ENCODE measurements at regions not wholly inside any gene's neighbourhood (a gene's known extent, or its start where the extent isn't known, plus 50 kb on each side); places are given as distances from the start of the nearest gene placed in this dataset.

DNA sequence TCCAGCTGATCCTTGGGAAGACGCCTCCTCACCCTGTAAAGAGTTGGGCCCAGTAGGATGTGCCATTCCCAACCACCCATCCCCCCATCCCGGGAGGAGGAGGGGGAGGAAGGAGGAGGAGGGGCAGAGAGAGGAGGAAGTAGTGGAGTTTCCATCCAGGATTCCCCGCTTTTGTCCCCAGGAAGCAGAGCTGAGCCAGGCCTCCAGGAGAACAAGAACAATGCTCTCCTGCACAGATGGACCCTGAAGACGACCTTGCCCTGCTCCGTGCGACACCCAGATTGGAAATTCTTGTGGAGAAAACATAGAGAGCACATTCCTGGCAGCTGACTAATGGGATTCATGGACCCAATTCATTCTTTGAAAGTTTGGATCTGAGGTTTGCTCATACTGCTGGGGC is 132.3 kb upstream of the CRY1 start:
- no peak for DNase-seq (ENCODE audit: low spot score)

GRCh38 chr12:107226126-107226525 is 132.8 kb upstream of the CRY1 start:
- no peak for DNase-seq (ENCODE audit: low spot score)

DNA sequence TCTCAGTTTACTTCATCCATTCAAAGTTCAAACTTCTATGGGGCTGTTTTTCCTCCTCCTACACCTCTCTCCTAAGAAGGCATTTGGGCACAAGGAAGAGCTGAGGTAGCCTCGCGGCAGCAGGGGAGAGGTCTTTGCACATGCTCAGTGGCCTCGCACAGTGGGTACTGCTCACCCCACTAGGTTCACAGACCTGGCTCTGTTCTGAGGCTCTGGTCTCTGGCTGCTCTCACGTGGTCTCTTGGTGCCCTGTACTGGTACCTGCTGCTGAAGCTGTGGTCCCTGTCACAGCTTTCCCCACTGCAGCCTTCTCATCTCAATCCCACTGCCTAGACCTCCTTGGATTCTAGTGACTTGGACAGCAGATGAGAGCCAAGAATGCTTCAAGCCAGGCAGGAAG is 134.7 kb upstream of the CRY1 start:
- DNase-seq (ENCODE audit: low spot score), result no peak

- no peak for DNase-seq (ENCODE audit: low spot score)
Observed at GRCh38 chr12:107229827-107230226, 136.5 kb upstream of the CRY1 start.

DNA sequence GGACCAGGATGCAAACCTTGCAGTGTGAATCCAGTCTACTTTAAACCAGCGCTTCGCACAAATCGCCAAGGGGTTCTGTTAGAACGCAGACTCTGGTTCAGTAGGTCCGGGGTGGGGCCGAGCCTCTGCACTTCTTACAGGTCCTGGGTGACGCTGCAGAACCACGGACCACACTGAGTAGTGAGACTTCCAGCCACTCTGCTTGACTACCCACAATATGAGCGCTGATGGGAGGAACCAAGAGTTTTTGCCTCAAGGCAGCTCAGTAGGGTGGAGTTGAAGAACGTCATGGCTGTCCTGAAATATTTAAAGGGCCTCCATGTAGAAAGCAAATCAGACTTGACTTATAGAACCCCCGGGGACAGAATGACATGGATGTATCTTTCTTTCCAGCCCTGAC is 138.0 kb upstream of the CRY1 start:
- no peak for DNase-seq (ENCODE audit: low spot score)

DNA sequence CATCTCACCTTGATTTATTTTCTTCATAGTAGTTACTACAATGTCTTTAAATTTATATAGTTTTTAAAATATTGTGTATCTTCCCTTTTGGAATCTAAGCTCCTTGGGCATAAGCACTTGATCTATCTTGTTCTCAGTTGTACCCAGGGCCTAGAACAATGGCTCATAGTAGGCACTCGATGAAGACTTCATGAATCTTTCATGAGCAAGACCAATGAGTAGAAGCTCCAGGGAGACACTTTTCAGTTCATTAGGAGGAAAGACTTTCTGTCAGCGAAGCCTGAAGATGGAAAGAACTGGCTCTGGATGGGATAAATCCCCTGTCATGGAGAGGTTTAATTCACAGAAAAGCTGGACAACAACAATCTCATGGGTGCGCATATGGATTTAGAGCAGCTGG is 140.2 kb upstream of the CRY1 start:
- no peak for DNase-seq (ENCODE audit: low spot score)

DNA sequence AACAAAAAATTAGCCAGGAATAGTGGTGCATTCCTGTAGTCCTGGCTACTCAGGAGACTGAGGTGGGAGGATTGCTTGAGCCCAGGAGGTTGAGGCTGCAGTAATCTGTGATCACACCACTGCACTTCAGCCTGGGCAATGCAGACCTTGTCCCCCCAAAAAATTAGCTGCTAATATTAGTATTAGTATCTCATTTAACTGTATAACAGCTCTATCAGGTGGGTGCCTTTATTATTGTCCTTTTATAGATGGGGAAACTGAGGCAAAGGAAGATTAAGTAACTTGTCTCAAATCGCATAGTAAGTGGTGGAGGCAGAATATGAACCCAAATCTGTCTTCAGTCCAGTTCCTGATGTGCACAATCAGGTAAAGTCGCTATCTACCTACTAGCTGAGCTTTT is 142.3 kb upstream of the CRY1 start:
- DNase-seq (ENCODE audit: low spot score), result no peak

DNA sequence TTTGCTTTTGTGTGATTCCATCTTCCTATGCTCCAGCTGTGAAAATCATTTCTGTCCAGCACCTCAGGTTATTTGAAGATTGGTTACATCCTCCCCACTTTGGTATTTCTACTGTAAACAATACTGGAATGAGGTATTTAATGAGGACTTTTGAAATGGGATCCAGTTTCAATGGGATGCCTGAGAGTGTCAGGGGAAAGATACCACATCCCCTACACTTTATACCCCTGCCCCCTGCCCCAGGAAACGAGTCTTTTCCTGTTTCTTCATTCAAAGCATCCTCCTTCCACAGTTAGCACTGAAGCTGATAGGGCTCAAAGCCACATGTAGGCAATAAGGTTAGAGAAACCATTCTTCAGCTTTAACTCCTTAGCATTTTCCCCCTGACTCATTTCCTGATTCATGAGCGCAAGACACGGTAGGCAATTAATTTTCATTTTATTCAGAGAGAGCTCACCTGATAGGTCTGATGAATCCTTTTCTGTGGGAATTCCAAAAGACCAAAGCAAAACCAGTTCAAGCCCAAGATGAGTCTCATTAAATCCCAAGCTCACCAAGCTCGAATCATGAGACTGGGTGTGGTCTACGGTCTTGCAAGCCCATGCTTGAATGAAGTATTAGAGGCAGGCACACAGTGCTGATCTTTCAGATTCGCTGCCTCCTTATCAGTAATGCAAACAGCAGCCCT is 143.6 kb upstream of the CRY1 start:
- DNase-seq (ENCODE audit: low spot score), result no peak

DNA sequence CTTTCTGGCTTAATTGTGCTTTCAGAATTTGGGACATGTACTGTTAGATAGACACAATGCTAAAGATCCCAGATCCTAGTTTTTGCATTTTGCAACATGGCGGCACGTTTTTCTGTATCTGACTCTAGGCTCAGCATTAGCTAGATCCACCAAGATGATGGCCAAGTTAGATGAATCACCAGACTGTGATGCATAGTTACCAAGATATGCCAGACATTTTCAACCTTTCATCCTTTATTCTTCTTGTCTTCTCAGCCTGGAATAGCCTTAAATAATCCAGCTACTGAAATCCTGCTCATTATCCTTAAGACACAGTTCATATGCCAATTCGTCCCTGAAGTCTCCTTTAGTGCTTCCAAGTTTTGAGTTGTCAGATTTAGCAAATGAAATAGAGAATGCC is 144.9 kb upstream of the CRY1 start:
- no peak for DNase-seq (ENCODE audit: low spot score)

DNA sequence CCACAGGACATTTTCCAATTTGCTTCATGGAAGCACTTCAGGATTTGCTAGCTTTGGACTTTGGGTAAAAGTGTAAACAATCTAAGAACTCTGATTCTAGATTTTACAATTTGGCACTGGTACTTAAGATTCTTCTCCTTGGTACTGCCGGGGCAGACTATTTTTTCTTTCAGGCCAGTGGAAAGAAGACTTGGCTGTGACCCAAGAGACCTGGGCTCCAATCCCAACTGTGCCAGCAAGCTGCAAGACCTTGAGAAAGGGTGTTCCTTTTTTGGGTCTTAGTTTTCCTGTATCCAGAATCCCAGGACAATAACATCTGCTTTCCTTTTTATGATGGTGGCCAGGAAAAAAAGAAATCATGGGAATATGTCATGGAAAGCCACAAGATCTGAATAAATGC is 148.1 kb upstream of the CRY1 start:
- DNase-seq (ENCODE audit: low spot score), result peak; percentile 14

DNA sequence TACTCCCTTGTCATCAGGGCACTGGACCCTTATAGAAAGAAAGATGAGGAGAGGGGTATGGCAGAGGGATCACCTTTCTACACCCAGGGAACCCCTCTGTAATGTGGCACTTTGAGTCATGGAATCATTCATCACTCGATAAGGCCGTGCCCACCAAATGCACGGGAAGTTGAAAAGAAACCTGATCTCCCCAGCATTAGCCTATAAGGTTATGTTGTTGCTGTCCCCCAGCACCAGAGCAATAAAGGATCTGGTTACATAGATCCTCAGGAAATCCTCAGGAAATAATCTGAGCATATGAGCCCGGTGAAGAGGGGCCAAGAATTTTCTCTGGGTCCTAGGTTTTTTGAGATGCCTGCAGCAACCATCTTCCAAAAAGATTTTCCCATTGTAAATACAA is 148.8 kb upstream of the CRY1 start:
- DNase-seq (ENCODE audit: low spot score), result no peak

DNA sequence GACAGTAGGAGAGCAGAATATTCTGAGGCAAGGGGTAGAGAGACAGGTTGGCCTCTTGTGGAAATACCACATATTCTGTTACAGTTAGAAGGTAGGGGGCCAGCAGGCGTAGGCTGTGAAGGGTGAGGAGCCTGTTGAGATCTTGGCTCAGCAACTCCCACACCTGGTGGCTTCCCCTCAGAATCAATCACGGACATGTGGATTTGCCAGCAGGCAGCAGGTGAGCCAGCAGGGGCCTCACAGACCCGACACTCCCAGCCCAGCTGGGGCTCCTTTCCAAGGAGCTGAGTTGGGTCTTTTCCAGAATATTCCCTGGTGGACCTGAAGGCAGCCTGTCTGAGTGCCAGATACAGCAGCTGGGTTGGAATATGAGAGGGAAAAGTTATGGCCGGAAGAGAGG is 150.0 kb upstream of the CRY1 start:
- no peak for DNase-seq (ENCODE audit: low spot score)

DNA sequence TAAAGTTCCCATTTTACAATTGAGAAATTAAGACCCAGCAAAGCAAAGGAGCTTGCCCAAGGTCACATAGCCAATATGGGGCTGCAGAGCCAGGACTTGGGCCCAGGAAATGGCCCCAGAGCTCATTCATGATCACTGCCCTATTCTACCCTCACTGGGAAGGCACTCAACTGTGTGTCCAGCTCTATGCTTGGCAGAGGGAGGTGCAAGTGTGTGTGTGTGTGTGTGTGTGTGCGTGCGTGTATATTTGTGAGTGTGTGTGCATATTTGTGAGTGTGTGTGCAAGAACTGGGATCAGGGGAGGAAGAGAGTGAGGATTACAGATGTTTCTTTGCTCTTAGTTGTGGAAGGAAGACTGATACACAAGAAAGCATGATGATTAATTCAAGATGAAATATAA is 151.2 kb upstream of the CRY1 start:
- no peak for DNase-seq (ENCODE audit: low spot score)

DNA sequence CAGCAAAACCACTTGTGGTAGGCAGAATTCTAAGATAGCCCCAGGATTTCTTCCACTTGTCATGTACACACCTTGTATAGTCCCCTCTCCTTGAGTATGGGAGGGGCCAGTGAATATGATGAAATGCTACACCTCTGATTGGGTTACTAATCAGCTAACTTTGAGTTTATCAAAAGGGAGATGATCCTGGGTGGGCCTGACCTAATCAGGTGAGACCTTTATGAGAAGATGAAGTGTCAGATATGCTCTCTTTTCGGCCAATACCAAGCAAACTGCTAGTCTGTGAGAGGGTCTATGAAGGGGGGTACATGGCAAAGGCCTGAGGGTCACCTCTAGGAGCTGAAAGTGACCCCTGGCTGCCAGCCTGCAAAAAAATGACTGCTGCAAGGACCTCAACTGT is 154.3 kb upstream of the CRY1 start:
- no peak for DNase-seq (ENCODE audit: low spot score)

GRCh38 chr12:107248187-107248586 is 154.8 kb upstream of the CRY1 start:
- no peak for DNase-seq (ENCODE audit: low spot score)

DNA sequence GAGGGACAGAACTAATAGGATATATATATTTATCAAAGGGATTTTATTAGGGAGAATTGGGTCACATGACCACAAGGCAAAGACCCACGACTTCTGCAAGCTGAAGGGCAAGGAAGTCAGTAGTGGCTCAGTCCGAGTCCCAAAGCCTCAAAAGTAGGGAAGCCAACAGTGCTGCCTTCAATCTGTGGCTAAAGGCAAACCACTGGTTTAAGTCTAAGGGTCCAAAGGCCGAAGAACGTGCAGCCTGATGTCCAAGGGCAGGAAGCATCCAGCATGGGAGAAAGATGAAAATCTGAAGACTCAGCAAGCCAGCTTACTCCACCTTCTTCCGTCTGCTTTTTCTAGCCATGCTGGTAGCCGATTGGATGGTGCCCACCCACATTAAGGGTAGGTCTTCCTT is 157.9 kb upstream of the CRY1 start:
- no peak for DNase-seq (ENCODE audit: low spot score)

- no peak for DNase-seq (ENCODE audit: low spot score)
Observed at GRCh38 chr12:107253361-107253760, 160.0 kb upstream of the CRY1 start.

- no peak for DNase-seq (ENCODE audit: low spot score)
Observed at GRCh38 chr12:107254258-107254856, 161.0 kb upstream of the CRY1 start.

DNA sequence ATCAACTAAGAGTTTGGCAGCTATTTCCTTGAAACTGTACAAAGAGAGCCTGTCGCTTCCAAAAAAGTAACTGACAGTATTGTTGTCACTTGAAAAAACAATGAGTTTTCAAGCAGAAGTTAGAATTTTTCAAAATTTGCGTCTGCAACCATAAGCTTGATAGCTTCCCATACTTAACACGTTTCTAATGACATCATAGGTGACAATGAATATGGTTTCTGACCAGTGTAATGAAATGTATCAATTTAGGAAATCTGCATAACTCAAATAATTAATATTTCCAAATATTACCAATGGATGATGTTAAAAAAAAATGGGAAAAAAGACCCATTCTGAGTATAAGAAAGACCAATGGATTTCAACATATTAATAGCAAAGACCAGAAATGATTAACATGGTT is 165.4 kb upstream of the CRY1 start:
- no peak for DNase-seq (ENCODE audit: low spot score)

GRCh38 chr12:107263980-107264379 is 170.6 kb upstream of the CRY1 start:
- DNase-seq (ENCODE audit: low spot score), result no peak

- no peak for DNase-seq (ENCODE audit: low spot score)
Observed at GRCh38 chr12:107264667-107265066, 171.3 kb upstream of the CRY1 start.

GRCh38 chr12:107267604-107268003 is 174.3 kb upstream of the CRY1 start:
- DNase-seq (ENCODE audit: low spot score), result no peak

- no peak for DNase-seq (ENCODE audit: low spot score)
Observed at GRCh38 chr12:107271523-107271922, 178.2 kb upstream of the CRY1 start.

- DNase-seq (ENCODE audit: low spot score), result no peak
Observed at GRCh38 chr12:107275530-107275929, 182.2 kb upstream of the CRY1 start.

Measured in Ammon's horn (tissue), 1 donor.